Endothelial cell of umbilical vein (primary cell): ENCODE measurements at regions not wholly inside any gene's neighbourhood (a gene's known extent, or its start where the extent isn't known, plus 50 kb on each side); places are given as distances from the start of the nearest gene placed in this dataset.

ENCODE experiments used
- BruUV-seq: library from RNA; stranded (reverse); fragments of 400-500 nt; replicated peaks from 2 replicates; lab custom pipeline; 2021; lab: Mats Ljungman, UMichigan
- CTCF ChIA-PET: fragments of 300-600, 350-600 bp; sonication (Branson Sonifier 250); formaldehyde crosslinking; loops from one replicate; lab custom pipeline; 2021; ENCODE audit warnings: antibody characterized with exemption, inconsistent platforms; lab: Charles Lee
- POLR2A ChIA-PET: fragments of 300-600, 350-600 bp; sonication (Branson Sonifier 250); formaldehyde crosslinking; loops from one replicate; lab custom pipeline; 2021; ENCODE audit warnings: antibody characterized with exemption, inconsistent platforms; lab: Charles Lee
- DNase-seq: peaks from one replicate; pipeline ENCODE4 v3.0.0-alpha.2; 2011; ENCODE audit warnings: low read depth, low spot score
- FAIRE-seq: peaks from 2 replicates; lab custom pipeline; 2011; peaks lifted over from hg19 to GRCh38; lab: Jason Lieb, UNC
- H2AFZ ChIP-seq: 2 replicates; pipeline ENCODE4 v1.6.0; 2012; ENCODE audit warnings: low read depth, low read length, control low read depth, inconsistent platforms
- H3K27ac ChIP-seq: 2 replicates; pipeline ENCODE4 v1.5.1; 2011; ENCODE audit warnings: low read depth, mild to moderate bottlenecking, control low read depth, low read length, moderate library complexity; ENCODE audit not compliant: insufficient read depth
- H3K27me3 ChIP-seq, 2 experiments: 2 replicates each; pipeline versions ENCODE4 v1.6.0 to v1.6.1; 2011; ENCODE audit warnings: low read length in 2 of 2, mixed read lengths in 1 of 2; ENCODE audit not compliant: control insufficient read depth in 2 of 2, insufficient read depth in 2 of 2
- H3K36me3 ChIP-seq, 2 experiments: 2 replicates in 1 of 2; 3 replicates in 1 of 2; pipeline ENCODE4 v1.5.1; 2011; ENCODE audit warnings: low read length in 2 of 2, mild to moderate bottlenecking in 1 of 2, moderate library complexity in 1 of 2; ENCODE audit not compliant: control insufficient read depth in 2 of 2, insufficient read depth in 2 of 2; ENCODE audit errors: extremely low read depth in 1 of 2
- H3K4me1 ChIP-seq: 3 replicates; pipeline ENCODE4 v1.5.1; 2011; ENCODE audit warnings: mild to moderate bottlenecking, low read length; ENCODE audit not compliant: control insufficient read depth, insufficient read depth; ENCODE audit errors: extremely low read depth
- H3K4me2 ChIP-seq: 2 replicates; pipeline ENCODE4 v1.6.1; 2011; ENCODE audit warnings: low read length, control low read depth, mixed read lengths; ENCODE audit not compliant: insufficient read depth
- H3K4me3 ChIP-seq, 3 experiments: fragments of 200-600 bp in 1 of 3; sonication (generic), shearing (Covaris generic) in 1 of 3; replicated peaks in 1 of 3; 2 replicates each; pipeline ENCODE4 v1.5.1; 2011 to 2016; ENCODE audit warnings: control low read depth in 3 of 3, low read length in 3 of 3, mild to moderate bottlenecking in 2 of 3, inconsistent platforms in 1 of 3, low read depth in 1 of 3, moderate library complexity in 1 of 3; ENCODE audit not compliant: insufficient read depth in 1 of 3
- H3K79me2 ChIP-seq: 2 replicates; pipeline ENCODE4 v1.6.0; 2012; ENCODE audit warnings: low read length, inconsistent platforms; ENCODE audit not compliant: control insufficient read depth, insufficient read depth
- H3K9ac ChIP-seq: replicated peaks from 2 replicates; pipeline ENCODE3; 2011; ENCODE audit warnings: low read length, control low read depth; ENCODE audit not compliant: insufficient read depth; ENCODE audit errors: extremely low read depth
- H3K9me1 ChIP-seq: replicated peaks from 3 replicates; pipeline ENCODE4 v1.6.0; 2011; ENCODE audit warnings: mild to moderate bottlenecking, low read length; ENCODE audit not compliant: control insufficient read depth, insufficient read depth; ENCODE audit errors: extremely low read depth
- H3K9me3 ChIP-seq: replicated peaks from 2 replicates; pipeline ENCODE4 v1.5.1; 2012; ENCODE audit warnings: low read length, inconsistent platforms; ENCODE audit not compliant: control insufficient read depth, insufficient read depth
- H4K20me1 ChIP-seq: replicated peaks from 2 replicates; pipeline ENCODE3; 2011; ENCODE audit warnings: mild to moderate bottlenecking, low read length; ENCODE audit not compliant: control insufficient read depth, insufficient read depth; ENCODE audit errors: extremely low read depth
- EZH2 ChIP-seq: IDR thresholded peaks from 2 replicates; pipeline ENCODE4 v1.6.1; 2012; ENCODE audit warnings: borderline replicate concordance, low read depth, mild to moderate bottlenecking, moderate library complexity, low read length, inconsistent platforms; ENCODE audit not compliant: severe bottlenecking
- FOS ChIP-seq: IDR thresholded peaks from 2 replicates; pipeline ENCODE4 v1.6.1; 2011; ENCODE audit warnings: mild to moderate bottlenecking, low read length, moderate library complexity, borderline replicate concordance; ENCODE audit not compliant: insufficient read depth
- GATA2 ChIP-seq: IDR thresholded peaks from 2 replicates; pipeline ENCODE4 v1.7.0; 2011; ENCODE audit warnings: low read depth, mild to moderate bottlenecking, moderate library complexity, mixed read lengths, low read length; ENCODE audit not compliant: insufficient read length, insufficient read depth
- JUN ChIP-seq: IDR thresholded peaks from 2 replicates; pipeline ENCODE4 v1.6.1; 2011; ENCODE audit warnings: borderline replicate concordance, low read depth; ENCODE audit not compliant: insufficient read length, insufficient read depth
- MYC ChIP-seq: IDR thresholded peaks from one replicate; pipeline ENCODE4 v1.6.1; 2011; ENCODE audit warnings: mild to moderate bottlenecking, low read depth, low read length
- POLR2A ChIP-seq: IDR thresholded peaks from 2 replicates; pipeline ENCODE4 v1.6.1; 2012; ENCODE audit warnings: low read depth, mild to moderate bottlenecking, control low read depth, low read length
- POLR2AphosphoS5 ChIP-seq: IDR thresholded peaks from 2 replicates; pipeline ENCODE4 v1.6.1; 2012; ENCODE audit warnings: low read depth, mild to moderate bottlenecking, control low read depth, low read length, moderate library complexity; ENCODE audit not compliant: insufficient read depth
- dilution Hi-C: fragments of 300-500 bp; cut with MboI; formaldehyde crosslinking; loops from one replicate; pipeline ENCODE4 v1.15.0; 2019; ENCODE audit warnings: low sequenced_read_pairs; ENCODE audit not compliant: extremely low pct_ligation_motif_present
- intact Hi-C: fragments of 100-400 bp; cut with micrococcal nuclease; formaldehyde crosslinking; loops from one replicate; pipeline ENCODE4 v1.10.0; 2022
- TF ChIP-seq, protein P1 (sequence below), 2 donors: IDR thresholded peaks; 1 replicate in 1 of 2; 2 replicates in 1 of 2; pipeline ENCODE4 v1.5.1; 2011; ENCODE audit warnings: low read length in 2 of 2, mild to moderate bottlenecking in 2 of 2, moderate library complexity in 2 of 2, control low read depth in 1 of 2, inconsistent platforms in 1 of 2, low read depth in 1 of 2; ENCODE audit not compliant: insufficient read depth in 1 of 2; ENCODE audit errors: extremely low read depth in 1 of 2
- TF ChIP-seq, protein P2 (sequence below): IDR thresholded peaks from 2 replicates; pipeline ENCODE4 v1.6.1; 2011; ENCODE audit not compliant: insufficient read depth, insufficient read length

DNA sequence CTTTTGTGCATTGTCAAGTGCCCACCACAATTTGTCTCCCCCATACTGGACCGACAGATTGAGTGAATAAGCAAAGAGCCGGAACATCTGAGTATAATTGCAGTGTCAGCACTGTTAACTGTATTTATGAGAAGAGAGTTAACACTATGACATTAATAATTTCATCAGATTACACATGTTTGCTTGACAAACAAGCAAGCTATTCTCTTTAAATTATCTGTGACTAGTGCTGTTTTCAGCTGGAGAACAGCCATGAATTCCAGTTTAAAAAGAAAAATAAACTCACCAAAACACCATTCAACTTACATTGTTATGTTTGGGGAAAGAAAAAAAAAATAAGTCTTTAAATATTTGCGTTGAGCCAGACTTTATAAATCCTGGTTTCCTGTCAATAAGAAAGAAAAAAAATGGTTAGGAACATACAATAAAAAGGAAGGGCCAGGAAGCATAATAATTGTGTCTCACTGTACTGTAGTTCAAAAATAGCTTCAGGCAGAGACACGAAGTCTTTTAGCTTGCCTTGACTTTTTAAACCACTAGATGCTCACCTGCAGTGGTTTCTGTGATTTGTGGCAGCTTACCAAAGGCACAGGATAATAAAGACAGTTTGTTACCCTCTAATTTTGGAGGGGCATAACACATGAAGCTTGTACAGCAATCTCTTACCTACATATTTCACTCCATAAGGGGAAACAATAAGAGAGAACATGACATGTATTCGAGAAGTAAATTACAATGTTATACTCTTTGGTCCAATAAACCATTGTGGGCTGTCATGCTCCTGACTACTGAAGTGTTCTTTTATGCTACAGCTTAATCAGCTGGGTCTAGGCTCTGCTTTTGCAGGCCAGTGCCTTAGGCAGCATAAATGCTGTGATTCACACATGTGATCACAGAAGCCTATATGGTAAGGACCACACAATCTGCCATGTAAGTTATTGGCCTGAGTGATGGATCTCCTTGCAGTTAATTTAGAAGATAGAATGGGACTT is 302.0 kb upstream of the ADGRL2 start:
- dilution Hi-C loops, result no loop called here
- no peaks in the 10 kb centered on the region for H3K4me1 ChIP-seq
- H3K9ac ChIP-seq, result no peak overlapping the region
- no peaks in the 10 kb centered on the region for H4K20me1 ChIP-seq
- H3K27me3 ChIP-seq, result peaks cover 0 to 1% of the 10 kb centered on the region in 2 experiments
- DNase-seq (peak; percentile 46), FAIRE-seq (no peak)
- TF ChIP-seq POLR2AphosphoS5 (no peak), EZH2 (no peak), GATA2 (no peak), POLR2A (no peak), MYC (no peak), FOS (no peak), JUN (no peak)
- TF ChIP-seq, protein P1, sequence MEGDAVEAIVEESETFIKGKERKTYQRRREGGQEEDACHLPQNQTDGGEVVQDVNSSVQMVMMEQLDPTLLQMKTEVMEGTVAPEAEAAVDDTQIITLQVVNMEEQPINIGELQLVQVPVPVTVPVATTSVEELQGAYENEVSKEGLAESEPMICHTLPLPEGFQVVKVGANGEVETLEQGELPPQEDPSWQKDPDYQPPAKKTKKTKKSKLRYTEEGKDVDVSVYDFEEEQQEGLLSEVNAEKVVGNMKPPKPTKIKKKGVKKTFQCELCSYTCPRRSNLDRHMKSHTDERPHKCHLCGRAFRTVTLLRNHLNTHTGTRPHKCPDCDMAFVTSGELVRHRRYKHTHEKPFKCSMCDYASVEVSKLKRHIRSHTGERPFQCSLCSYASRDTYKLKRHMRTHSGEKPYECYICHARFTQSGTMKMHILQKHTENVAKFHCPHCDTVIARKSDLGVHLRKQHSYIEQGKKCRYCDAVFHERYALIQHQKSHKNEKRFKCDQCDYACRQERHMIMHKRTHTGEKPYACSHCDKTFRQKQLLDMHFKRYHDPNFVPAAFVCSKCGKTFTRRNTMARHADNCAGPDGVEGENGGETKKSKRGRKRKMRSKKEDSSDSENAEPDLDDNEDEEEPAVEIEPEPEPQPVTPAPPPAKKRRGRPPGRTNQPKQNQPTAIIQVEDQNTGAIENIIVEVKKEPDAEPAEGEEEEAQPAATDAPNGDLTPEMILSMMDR (IDR thresholded peaks at IDR 0.05; ENCODE audit: extremely low read depth in 1 of 2, insufficient read depth in 1 of 2, low read depth in 1 of 2, low read length in 2 of 2), result no peak
- TF ChIP-seq, protein P2, sequence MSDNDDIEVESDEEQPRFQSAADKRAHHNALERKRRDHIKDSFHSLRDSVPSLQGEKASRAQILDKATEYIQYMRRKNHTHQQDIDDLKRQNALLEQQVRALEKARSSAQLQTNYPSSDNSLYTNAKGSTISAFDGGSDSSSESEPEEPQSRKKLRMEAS, result no peak
- H3K4me2 ChIP-seq, result no peak overlapping the region
- no peaks in the 10 kb centered on the region for H3K79me2 ChIP-seq
- CTCF ChIA-PET, result interaction anchor here (1.6 kb wide), 1 partner anchor 15 kb away, joined by 6 read pairs; no protein-coding TSS in a partner anchor
- no TSS peak for BruUV-seq
- H3K27ac ChIP-seq, result no peak overlapping the region
- no peaks in the 10 kb centered on the region for H3K9me3 ChIP-seq
- no peaks in the 10 kb centered on the region for H3K36me3 ChIP-seq
- no peaks in the 10 kb centered on the region for H3K9me1 ChIP-seq
- intact Hi-C loops, result no loop called here
- no peak overlapping the region for H3K4me3 ChIP-seq
- H2AFZ ChIP-seq, result no peak overlapping the region
- POLR2A ChIA-PET, result no interaction called here
